D341Med (cell line): ENCODE measurements at regions not wholly inside any gene's neighbourhood (a gene's known extent, or its start where the extent isn't known, plus 50 kb on each side); places are given as distances from the start of the nearest gene placed in this dataset.

ENCODE experiments used
- DNase-seq: peaks from one replicate; pipeline ENCODE4 v3.0.0; 2012; ENCODE audit warnings: low spot score

- DNase-seq = no peak
Observed at GRCh38 chrX:69083801-69084200, 81.5 kb downstream of the PJA1 start.

DNA sequence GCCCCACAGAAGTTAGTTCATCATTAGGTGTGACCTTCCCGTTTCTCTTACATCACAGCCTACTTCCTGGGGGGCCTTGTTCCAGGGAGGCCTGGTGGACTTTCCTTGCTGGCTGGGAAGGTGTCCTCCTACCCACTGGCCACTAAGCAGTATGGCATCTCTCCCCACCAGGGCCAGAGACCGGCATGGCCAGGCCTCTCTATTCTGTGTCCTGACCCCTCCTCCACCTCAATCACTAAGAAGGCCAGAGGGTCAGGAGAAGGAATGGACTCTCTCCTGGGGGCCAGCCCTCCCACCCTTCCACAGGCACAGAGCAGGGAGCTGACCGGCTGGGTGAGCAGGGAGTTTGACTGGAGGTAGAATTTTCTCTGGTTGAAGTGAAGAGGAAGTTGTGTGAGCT is 81.9 kb downstream of the PJA1 start:
- no peak for DNase-seq

DNA sequence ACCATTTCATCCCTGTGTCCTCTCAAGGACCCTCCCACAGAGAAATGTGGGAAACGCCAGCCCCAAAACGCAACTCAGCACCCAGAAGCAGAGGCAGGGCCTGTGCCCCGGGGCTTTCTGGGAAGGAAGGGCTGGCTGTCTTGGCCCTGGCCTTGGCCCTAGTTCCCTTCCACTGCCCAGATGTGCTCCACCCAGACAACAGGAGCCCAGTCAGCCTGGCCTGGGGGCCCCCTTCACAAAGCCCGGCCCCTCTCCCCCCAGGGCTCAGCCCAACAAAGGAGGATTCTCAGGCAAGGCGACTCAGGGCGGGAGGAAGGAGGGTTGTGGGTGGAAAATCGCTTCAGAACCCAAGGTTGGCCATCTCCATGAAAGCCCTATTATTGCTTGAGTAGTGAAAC is 82.5 kb downstream of the PJA1 start:
- no peak for DNase-seq

DNA sequence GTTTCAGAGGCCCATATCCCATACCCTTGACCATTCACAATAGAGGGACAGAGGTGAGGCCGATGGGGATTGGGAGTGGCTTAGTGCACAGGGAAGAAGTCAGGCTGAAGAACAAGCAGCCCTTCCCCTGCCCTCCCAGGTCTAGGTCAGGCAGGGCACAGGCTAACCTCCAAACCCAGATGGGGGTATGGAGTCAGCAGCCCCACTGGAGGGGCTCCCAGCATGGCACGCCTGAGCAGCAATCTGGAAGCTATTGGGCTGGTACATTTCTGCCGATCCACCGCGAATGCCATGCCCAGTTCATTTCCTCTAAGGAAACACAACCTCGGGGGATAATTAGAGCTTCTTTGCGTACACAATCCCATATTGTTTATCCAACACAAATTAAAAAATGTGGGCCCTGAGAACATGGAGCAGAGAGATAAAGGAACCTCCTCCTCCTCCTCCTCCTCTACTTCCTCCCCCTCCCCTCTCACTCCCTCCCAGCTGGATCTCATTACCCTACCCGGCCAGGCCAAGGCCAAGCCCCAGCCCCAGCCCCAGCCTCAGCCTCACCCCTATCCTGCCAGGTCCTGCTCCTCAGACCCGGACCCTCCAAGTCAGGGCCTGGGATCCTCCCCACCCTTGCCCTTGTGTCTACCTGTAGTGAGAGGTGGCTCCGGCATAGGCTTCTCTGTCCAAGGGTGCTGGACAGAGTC is 83.0 kb downstream of the PJA1 start:
- no peak for DNase-seq

DNA sequence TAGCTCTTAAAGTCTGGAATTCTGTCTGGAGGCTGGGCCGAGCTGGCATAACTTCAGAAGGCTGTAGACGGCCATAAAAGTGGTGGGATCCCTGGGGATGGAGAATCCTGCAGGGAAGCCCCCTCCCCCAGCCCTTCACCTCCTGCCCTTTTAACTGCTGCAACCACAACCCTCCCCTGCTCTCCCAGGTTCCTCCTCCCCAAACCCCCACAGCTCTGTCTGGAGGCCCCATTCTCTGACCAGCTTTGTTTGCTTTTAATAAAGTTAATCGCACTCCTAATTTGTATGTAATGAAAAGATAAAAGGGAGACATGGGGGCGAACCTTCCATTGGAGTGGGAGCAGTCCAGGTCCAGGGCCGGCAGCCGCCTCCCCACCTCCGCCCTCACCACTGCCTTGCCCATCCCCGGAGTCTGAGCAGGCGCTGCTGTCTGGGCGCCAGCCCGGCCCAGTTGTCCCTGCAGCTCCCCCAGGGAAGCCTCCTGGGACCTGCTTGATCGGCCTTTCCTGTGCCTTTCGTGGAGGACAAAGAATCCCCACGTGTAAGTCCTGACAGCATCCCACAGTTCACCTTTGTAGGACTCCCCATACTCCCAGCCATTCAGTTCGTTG is 84.3 kb downstream of the PJA1 start:
- DNase-seq = no peak

GRCh38 chrX:69079268-69079667 is 86.0 kb downstream of the PJA1 start:
- DNase-seq = no peak

DNA sequence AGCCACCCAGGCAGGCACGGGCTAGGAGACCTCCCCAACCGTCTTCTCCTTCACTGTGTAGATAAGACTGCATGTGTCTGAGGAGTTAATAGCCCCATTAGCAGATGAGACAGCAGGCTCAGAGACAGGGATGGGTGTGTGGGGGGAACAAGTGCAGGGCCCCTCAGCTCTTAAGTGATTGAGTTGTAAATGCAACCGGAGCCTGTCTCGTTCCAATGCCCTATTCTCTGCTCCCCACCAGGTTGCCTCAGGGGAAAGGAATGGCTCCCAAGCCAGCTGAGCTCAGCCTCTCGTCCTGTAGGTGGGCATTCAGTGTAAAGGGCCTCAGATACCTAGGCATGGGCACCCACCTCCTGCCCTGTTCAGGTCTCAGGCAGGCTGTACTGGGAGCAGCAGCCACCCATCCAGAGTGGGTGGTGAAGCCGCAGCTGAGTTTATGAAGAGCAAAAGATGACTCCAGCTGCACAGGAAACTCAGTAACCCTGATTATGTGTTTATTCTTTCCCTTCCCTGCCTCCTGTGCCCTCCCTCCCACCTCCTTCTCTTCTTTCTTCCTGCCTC is 87.3 kb downstream of the PJA1 start:
- DNase-seq = no peak

DNA sequence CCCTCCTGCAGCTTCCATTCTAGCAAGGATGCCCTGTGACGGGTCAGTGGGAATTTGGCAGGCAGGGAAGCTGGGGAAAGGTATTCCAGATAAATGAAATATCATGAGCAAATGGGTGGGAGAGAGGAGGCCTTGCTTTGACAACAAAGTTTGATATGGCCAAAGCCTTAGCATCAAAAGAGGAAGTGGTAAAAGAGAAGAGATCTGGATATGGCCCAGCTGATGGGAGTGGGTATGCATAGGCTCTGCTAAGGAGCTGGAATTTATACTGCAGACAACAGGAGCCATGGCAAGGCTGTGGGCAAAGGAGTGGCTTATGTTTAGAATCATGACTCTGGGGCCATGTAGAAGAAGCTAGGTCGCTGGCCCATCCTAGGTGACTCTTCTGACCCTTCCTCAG is 89.2 kb downstream of the PJA1 start:
- no peak for DNase-seq

GRCh38 chrX:69074726-69075125 is 90.5 kb downstream of the PJA1 start:
- DNase-seq = no peak

GRCh38 chrX:69073721-69074120 is 91.5 kb downstream of the PJA1 start:
- no peak for DNase-seq

DNA sequence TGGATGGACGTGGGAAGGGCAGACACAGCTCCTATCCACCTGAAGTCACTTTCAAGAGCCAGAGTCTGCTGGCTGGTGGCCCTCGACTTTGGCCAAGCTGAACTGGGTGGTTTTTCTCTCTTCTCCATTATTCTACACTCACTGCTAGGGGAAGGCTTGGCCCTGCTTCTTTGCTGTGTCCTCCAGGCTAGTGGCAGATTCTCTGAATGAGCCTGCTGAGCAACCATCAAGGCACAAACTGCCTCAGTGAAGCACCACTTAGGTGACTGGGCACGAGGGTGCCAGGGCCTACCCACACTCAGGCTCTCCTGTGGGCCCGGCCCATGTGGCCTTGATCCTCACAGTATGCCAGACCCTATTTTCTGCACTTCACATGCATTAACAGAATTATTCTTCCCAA is 92.0 kb downstream of the PJA1 start:
- no peak for DNase-seq

DNA sequence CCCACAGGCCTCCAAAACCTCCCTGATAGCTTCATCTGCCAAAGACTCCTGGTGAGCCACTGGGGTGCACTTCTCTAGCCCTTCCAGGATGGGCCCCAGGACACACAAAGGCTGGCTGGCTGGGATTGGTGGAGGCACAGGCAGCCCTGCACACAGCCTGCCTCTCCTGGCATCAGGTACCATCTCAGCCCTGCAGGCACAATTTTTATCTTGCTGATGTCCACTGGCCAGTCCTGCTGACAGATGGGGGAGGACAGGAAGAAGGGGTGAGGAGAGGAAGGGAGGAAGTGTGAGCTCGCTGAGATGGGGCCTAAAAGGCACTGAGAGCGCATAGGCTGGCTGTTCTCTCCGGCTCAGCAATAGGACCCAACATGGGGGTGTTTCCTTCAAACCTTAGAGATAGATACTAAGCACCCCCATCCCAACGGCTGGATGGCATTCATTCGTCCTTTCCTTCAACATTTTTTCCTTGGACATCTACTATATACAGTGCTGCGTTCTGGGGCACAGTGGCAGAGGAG is 92.7 kb downstream of the PJA1 start:
- DNase-seq = no peak

DNA sequence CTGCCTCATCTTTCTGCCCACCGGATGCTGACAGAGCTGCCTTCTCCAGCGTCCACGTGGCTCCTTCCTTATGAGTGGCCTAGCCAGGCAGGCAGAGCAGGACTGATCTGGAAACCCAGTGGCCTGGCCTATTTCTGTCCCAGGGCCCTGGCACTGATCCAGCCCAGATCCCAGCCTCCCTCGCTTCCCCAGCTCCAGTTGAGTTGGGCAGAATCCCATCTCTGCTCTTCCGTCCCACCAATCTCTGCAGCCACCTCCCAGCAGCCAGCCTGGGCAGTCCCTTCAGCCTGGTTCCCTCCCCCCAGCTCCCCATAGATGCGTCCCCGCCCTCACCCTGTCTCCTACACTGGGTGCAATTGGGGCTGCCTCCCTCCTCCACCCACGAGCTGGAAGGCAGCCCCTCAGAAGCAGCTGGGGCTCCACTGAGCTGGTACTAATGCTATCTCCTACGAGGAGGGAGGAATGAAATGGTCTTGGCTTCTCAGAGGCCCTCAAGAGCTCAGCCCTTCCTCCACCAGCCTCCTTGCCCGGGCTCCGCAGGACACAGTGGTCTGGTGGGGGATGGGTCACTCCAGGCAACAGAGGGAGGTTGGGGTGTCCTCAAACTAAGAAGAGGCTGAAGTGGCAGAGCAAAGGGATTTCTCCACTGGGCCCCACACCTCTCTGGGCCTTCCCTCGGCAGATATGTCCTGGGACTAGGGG is 94.2 kb downstream of the PJA1 start:
- DNase-seq = no peak

DNA sequence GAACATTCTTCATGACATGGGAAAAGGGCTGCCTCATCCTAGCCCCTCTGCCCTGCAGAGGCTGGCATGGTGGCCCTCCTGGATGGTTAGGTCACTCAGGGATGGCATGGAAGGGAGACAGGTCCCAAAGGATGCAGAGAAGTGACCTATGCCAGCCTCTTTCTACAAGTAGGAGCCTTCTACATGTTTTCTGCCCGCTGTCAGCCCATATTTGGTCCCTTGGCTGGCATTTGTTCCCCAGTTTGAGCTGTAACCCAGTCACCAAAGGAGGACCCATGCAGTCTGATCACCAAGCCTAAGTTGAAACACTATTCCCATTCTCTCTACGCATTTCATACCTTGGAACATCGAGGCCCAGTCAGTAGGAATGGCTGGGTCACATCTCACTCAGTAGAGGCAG is 95.4 kb downstream of the PJA1 start:
- no peak for DNase-seq

DNA sequence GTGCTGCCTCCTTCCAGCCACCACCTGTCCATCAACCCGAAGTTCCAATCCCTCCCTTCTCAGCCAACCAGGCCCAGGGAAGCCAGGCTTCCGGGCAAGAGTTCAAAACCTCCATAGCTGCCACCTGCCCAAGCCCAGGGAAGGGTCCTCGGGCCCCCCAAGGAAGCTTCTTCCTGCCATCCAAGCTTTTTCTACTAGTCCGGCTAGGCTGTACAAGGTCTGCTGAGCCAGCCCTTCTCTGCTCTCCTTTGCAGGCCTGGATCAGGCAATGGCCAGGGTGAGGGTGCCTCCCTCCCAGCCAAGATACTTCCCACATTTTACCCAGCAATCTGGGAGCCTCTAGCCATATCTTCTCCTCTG is 96.2 kb downstream of the PJA1 start:
- no peak for DNase-seq

GRCh38 chrX:69068301-69069085 is 96.8 kb downstream of the PJA1 start:
- no peak for DNase-seq

- DNase-seq = no peak
Observed at GRCh38 chrX:69067841-69068240, 97.4 kb downstream of the PJA1 start.

DNA sequence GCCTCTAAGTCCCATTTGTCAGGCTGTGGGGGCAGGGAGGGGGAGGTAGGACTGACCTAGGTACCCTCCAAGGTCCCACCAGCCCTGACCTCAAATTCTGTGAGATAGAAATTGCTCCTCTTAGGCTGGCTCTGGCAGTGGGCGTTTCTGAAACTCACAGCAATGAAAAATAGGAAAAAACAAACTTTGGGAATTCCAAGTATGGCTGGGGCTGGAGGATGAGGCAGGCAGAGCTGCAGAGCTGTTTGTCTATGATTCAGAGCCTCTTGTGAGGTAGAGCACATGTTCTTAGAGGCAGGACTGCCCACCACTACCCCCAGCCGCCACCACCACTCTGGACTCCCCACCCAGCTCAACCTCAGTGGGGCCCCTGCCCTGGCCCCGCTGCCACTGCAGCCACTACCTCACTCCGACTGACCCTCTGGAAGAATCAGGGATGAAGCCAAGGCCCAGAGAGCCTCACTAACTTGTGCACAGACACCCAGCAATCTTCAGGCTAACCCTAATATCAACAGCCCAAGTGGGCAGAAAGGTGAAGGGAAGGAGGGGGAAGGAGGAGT is 98.2 kb downstream of the PJA1 start:
- no peak for DNase-seq

DNA sequence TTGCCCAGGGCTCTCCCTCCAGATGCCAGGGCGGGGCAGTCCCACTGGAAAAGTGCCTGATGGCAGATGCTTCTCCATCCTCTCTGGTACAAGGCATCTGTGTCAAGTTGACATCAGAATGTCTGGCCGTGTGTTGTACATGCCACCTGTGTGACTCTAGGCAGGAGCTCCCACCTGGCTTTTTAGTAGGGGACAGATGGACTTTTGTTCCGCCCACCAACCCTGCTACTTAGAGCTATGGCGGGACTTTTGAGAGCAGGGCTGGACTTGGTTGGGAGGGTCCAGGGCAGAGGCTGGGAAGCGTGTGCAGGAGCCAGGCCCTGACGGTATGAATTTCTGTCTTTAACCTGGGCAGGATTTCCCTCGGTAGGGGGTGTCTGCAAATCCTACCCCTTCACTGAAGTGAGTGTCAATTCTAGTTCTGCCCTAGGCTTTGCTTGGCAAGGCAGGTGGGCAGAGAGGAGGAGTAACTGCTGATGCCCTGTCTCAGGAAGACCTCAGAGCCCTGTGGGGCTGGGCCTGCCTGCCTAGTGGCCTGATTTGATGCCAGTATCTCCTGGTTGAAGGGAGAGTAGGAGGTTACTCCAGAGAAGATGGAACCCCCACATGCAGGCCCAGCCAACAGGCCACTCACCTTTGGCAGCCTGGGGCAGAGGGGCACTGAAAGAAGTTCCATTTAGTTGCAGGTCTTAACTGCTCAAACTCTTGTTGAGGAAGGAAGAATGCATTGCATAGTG is 99.1 kb downstream of the PJA1 start:
- no peak for DNase-seq

DNA sequence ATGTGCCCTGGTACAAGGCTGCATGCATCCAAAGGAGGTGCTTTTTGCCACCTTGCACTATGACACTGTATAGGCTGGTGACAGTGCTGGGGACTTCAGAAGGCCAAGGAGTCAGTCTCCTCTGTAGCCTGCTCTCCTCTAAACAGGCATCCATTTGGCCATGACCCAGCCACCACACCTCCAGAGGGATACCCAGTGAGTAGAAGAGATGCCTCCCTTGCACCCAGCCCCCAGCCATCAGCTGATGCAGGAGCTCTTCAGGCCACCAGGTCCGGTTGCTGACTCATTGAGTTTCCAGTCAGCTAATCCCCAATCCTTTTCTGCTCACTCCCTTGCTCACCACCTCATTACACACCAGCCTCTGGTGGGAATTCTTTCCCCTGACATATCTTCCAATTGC is 99.8 kb downstream of the PJA1 start:
- DNase-seq = no peak

GRCh38 chrX:69063486-69063885 is 101.8 kb downstream of the PJA1 start:
- DNase-seq = no peak
